Spleen (tissue), 7 donors: ENCODE measurements at regions not wholly inside any gene's neighbourhood (a gene's known extent, or its start where the extent isn't known, plus 50 kb on each side); places are given as distances from the start of the nearest gene placed in this dataset.

Source experiments
- POLR2A ChIP-seq, 3 donors: fragments of 450-650 bp; IDR thresholded peaks; one replicate each; pipeline ENCODE4 v1.5.1; 2017; ENCODE audit warnings: antibody characterized with exemption in 3 of 3, mild to moderate bottlenecking in 1 of 3
- POLR2AphosphoS5 ChIP-seq, 3 donors: sonication (generic); formaldehyde crosslinking; IDR thresholded peaks; one replicate each; pipeline ENCODE4 v1.5.1; 2017; ENCODE audit warnings: antibody characterized with exemption in 3 of 3
- TF ChIP-seq, protein P1 (sequence below), 11 experiments: fragments of 200-600 bp in 7 of 11; fragments of 450-650 bp in 4 of 11; sonication (generic) in 4 of 11; IDR thresholded peaks in 8 of 11; conservative IDR thresholded peaks in 3 of 11; 1 replicate in 7 of 11; 2 replicates in 4 of 11; pipeline versions ENCODE4 v1.4.0 to v1.8.0; 2016 to 2021; ENCODE audit warnings: antibody characterized with exemption in 11 of 11, inconsistent platforms in 4 of 11, mild to moderate bottlenecking in 1 of 11
- donor health status: DM: no; HTN: no; CAD: no; lungs with moderate emphysema.
- donor health status: DM: no; HTN: no; CAD: no.
- donor health status: DM: no; HTN: no; CAD: no.

DNA sequence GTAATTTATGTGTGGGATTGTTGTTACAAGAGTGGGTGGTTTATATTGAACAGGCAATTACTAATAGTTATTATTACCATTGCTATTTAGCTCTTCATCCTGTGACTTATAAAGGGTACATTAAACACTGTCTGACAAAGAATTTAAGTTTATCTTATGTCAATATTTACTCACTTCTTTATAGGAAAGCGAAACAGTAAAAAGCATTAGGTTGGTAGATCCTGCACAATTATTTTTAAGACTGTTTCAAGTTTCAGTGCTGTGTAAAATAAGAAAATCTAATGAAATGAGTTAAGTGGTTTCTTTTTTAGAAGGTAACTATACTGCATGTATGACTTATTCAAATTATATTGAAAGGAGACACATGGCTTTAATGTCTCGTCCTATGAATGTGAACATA, 135.8 kb upstream of the MAP3K7 start:
- TF ChIP-seq, protein P1, sequence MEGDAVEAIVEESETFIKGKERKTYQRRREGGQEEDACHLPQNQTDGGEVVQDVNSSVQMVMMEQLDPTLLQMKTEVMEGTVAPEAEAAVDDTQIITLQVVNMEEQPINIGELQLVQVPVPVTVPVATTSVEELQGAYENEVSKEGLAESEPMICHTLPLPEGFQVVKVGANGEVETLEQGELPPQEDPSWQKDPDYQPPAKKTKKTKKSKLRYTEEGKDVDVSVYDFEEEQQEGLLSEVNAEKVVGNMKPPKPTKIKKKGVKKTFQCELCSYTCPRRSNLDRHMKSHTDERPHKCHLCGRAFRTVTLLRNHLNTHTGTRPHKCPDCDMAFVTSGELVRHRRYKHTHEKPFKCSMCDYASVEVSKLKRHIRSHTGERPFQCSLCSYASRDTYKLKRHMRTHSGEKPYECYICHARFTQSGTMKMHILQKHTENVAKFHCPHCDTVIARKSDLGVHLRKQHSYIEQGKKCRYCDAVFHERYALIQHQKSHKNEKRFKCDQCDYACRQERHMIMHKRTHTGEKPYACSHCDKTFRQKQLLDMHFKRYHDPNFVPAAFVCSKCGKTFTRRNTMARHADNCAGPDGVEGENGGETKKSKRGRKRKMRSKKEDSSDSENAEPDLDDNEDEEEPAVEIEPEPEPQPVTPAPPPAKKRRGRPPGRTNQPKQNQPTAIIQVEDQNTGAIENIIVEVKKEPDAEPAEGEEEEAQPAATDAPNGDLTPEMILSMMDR (IDR thresholded peaks at IDR 0.05 in 8 of 11, conservative IDR thresholded peaks at IDR 0.05 in 3 of 11) = no peak
- no peak for TF ChIP-seq POLR2AphosphoS5 (IDR thresholded peaks at IDR 0.05)
- no peak for TF ChIP-seq POLR2A (IDR thresholded peaks at IDR 0.05)
